Adrenal gland (tissue), 5 donors: ENCODE measurements at regions not wholly inside any gene's neighbourhood (a gene's known extent, or its start where the extent isn't known, plus 50 kb on each side); places are given as distances from the start of the nearest gene placed in this dataset.
A peak's percentile ranks its signal among the peaks of the same experiment; 100 is the strongest.

Experiments used
- CTCF ChIP-seq, 6 experiments: fragments of 450-650 bp in 4 of 6; fragments of 200-600 bp in 2 of 6; sonication (generic) in 1 of 6; IDR thresholded peaks; 1 replicate in 5 of 6; 2 replicates in 1 of 6; pipeline versions ENCODE4 v1.5.1 to v1.8.0; 2016 to 2021; ENCODE audit warnings: antibody characterized with exemption in 6 of 6, mild to moderate bottlenecking in 2 of 6, moderate library complexity in 1 of 6
- POLR2A ChIP-seq, 2 donors: fragments of 450-650 bp; IDR thresholded peaks; one replicate each; pipeline ENCODE4 v1.6.1; 2017; ENCODE audit warnings: antibody characterized with exemption in 2 of 2, mild to moderate bottlenecking in 2 of 2, moderate library complexity in 1 of 2
- donor health status: DM: no; HTN: no; CAD: no.

- TF ChIP-seq CTCF (IDR thresholded peaks at IDR 0.05) (peak; percentile 34 to 66 (median 54)), POLR2A (IDR thresholded peaks at IDR 0.05) (no peak)
Observed at GRCh38 chrX:39149761-39150160, 348.5 kb downstream of the MID1IP1 start.
